H9 (cell line): ENCODE measurements at regions not wholly inside any gene's neighbourhood (a gene's known extent, or its start where the extent isn't known, plus 50 kb on each side); places are given as distances from the start of the nearest gene placed in this dataset.
A peak's percentile ranks its signal among the peaks of the same experiment; 100 is the strongest.

Experiments used
- DNase-seq: peaks from one replicate; pipeline ENCODE4 v3.0.0-alpha.2; 2017
- H2AFZ ChIP-seq: one replicate; pipeline ENCODE4 v1.6.1; 2013; ENCODE audit warnings: mild to moderate bottlenecking, low read length, control low read depth, moderate library complexity
- H2AK5ac ChIP-seq: 2 replicates; pipeline ENCODE4 v1.6.1; 2013; ENCODE audit warnings: low read length, control low read depth, mixed read lengths; ENCODE audit not compliant: insufficient read length
- H2BK120ac ChIP-seq: one replicate; pipeline ENCODE4 v1.6.1; 2013; ENCODE audit warnings: low read depth, mild to moderate bottlenecking, low read length, control low read depth, inconsistent platforms; ENCODE audit not compliant: poor library complexity, severe bottlenecking
- H2BK12ac ChIP-seq: 2 replicates; pipeline ENCODE4 v1.6.1; 2013; ENCODE audit warnings: low read length, control low read depth, mixed read lengths, low read depth; ENCODE audit not compliant: insufficient read length
- H2BK15ac ChIP-seq: 2 replicates; pipeline ENCODE4 v1.6.1; 2013; ENCODE audit warnings: low read depth, low read length, control low read depth
- H2BK20ac ChIP-seq: one replicate; pipeline ENCODE4 v1.6.1; 2013; ENCODE audit warnings: low read depth, mild to moderate bottlenecking, low read length, control low read depth, inconsistent platforms; ENCODE audit not compliant: poor library complexity, severe bottlenecking
- H2BK5ac ChIP-seq: 2 replicates; pipeline ENCODE4 v1.6.1; 2013; ENCODE audit warnings: low read length, control low read depth, mixed read lengths; ENCODE audit not compliant: insufficient read length
- H3K14ac ChIP-seq: 2 replicates; pipeline ENCODE4 v1.6.1; 2013; ENCODE audit warnings: low read length, control low read depth; ENCODE audit not compliant: insufficient read depth
- H3K18ac ChIP-seq: 2 replicates; pipeline ENCODE4 v1.6.1; 2013; ENCODE audit warnings: low read depth, mild to moderate bottlenecking, mixed read lengths, low read length, control low read depth; ENCODE audit not compliant: insufficient read length
- H3K23ac ChIP-seq: 2 replicates; pipeline ENCODE4 v1.6.1; 2013; ENCODE audit warnings: low read length, control low read depth, mixed read lengths, low read depth; ENCODE audit not compliant: insufficient read length
- H3K23me2 ChIP-seq: 2 replicates; pipeline ENCODE4 v1.6.1; 2013; ENCODE audit warnings: low read depth, mild to moderate bottlenecking, mixed read lengths, low read length, control low read depth; ENCODE audit not compliant: insufficient read length, poor library complexity, severe bottlenecking
- H3K27ac ChIP-seq: 2 replicates; pipeline ENCODE4 v1.5.1; 2013; ENCODE audit warnings: low read length, control low read depth, mixed read lengths, low read depth; ENCODE audit not compliant: insufficient read length
- H3K27me3 ChIP-seq: 2 replicates; pipeline ENCODE4 v1.6.1; 2013; ENCODE audit warnings: low read length, control low read depth, inconsistent platforms; ENCODE audit not compliant: insufficient read depth
- H3K4ac ChIP-seq: 2 replicates; pipeline ENCODE4 v1.6.1; 2013; ENCODE audit warnings: low read depth, mild to moderate bottlenecking, control low read depth, inconsistent platforms, low read length, moderate library complexity
- H3K4me1 ChIP-seq: 2 replicates; pipeline ENCODE4 v1.6.1; 2013; ENCODE audit warnings: low read length, control low read depth, inconsistent platforms; ENCODE audit not compliant: insufficient read depth
- H3K4me2 ChIP-seq: 2 replicates; pipeline ENCODE4 v1.6.1; 2013; ENCODE audit warnings: low read length, control low read depth, mixed read lengths; ENCODE audit not compliant: insufficient read length, insufficient read depth
- H3K56ac ChIP-seq: 2 replicates; pipeline ENCODE4 v1.6.1; 2013; ENCODE audit warnings: low read depth, mild to moderate bottlenecking, mixed read lengths, low read length, control low read depth; ENCODE audit not compliant: insufficient read length
- H3K79me1 ChIP-seq: 2 replicates; pipeline ENCODE4 v1.6.1; 2013; ENCODE audit warnings: low read depth, mild to moderate bottlenecking, moderate library complexity, low read length, control low read depth, inconsistent platforms; ENCODE audit not compliant: insufficient read depth, poor library complexity, severe bottlenecking
- H3K79me2 ChIP-seq: 2 replicates; pipeline ENCODE4 v1.6.1; 2013; ENCODE audit warnings: low read length, control low read depth, inconsistent platforms; ENCODE audit not compliant: insufficient read depth
- H3K9ac ChIP-seq: 2 replicates; pipeline ENCODE4 v1.6.1; 2013; ENCODE audit warnings: low read length, control low read depth, mixed read lengths; ENCODE audit not compliant: insufficient read length; ENCODE audit errors: extremely low read depth
- H3K9me3 ChIP-seq: one replicate; pipeline ENCODE4 v1.6.1; 2013; ENCODE audit warnings: low read depth, low read length, inconsistent platforms; ENCODE audit not compliant: control insufficient read depth
- H3T11ph ChIP-seq: one replicate; pipeline ENCODE4 v1.6.1; 2013; ENCODE audit warnings: mild to moderate bottlenecking, low read length, control low read depth, inconsistent platforms
- H4K20me1 ChIP-seq: one replicate; pipeline ENCODE4 v1.6.1; 2013; ENCODE audit not compliant: control insufficient read depth, insufficient read length, insufficient read depth
- H4K5ac ChIP-seq: 2 replicates; pipeline ENCODE4 v1.6.1; 2013; ENCODE audit warnings: low read depth, mild to moderate bottlenecking, mixed read lengths, low read length, control low read depth; ENCODE audit not compliant: insufficient read length
- H4K8ac ChIP-seq: replicated peaks from 2 replicates; pipeline ENCODE4 v1.6.1; 2013; ENCODE audit warnings: low read length, control low read depth, mixed read lengths, low read depth; ENCODE audit not compliant: insufficient read length
- H4K91ac ChIP-seq: 2 replicates; pipeline ENCODE4 v1.6.1; 2013; ENCODE audit warnings: low read depth, mild to moderate bottlenecking, moderate library complexity, mixed read lengths, low read length, control low read depth; ENCODE audit not compliant: insufficient read length
- H3K27ac Mint-ChIP-seq, 3 experiments: 2 replicates in 2 of 3; 3 replicates in 1 of 3; pipeline ENCODE4 v1.8.0; 2020 to 2021; ENCODE audit warnings: mixed read lengths in 3 of 3, mild to moderate bottlenecking in 1 of 3, moderate library complexity in 1 of 3
- H3K27me3 Mint-ChIP-seq: 2 replicates; pipeline ENCODE4 v1.8.0; 2021; ENCODE audit warnings: low read depth, mild to moderate bottlenecking, moderate library complexity, mixed read lengths
- H3K36me3 Mint-ChIP-seq, 3 experiments: 2 replicates in 2 of 3; 3 replicates in 1 of 3; pipeline ENCODE4 v1.8.0; 2020 to 2021; ENCODE audit warnings: low read depth in 3 of 3, mixed read lengths in 3 of 3; ENCODE audit not compliant: insufficient read depth in 1 of 3
- H3K4me1 Mint-ChIP-seq, 2 experiments: 2 replicates each; pipeline ENCODE4 v1.8.0; 2020; ENCODE audit warnings: mixed read lengths in 2 of 2
- H3K4me3 Mint-ChIP-seq, 2 experiments: 2 replicates in 1 of 2; 3 replicates in 1 of 2; pipeline ENCODE4 v1.8.0; 2020 to 2021; ENCODE audit warnings: mild to moderate bottlenecking in 2 of 2, mixed read lengths in 2 of 2, moderate library complexity in 1 of 2
- H3K9me3 Mint-ChIP-seq, 2 experiments: 2 replicates in 1 of 2; 3 replicates in 1 of 2; pipeline ENCODE4 v1.8.0; 2020; ENCODE audit warnings: mild to moderate bottlenecking in 2 of 2, mixed read lengths in 2 of 2, moderate library complexity in 1 of 2
- TF ChIP-seq, protein P1 (sequence below): fragments of 200-600 bp; sonication (generic); conservative IDR thresholded peaks from 3 replicates; pipeline ENCODE4 v1.8.0; 2021; ENCODE audit warnings: antibody characterized with exemption, mild to moderate bottlenecking

DNA sequence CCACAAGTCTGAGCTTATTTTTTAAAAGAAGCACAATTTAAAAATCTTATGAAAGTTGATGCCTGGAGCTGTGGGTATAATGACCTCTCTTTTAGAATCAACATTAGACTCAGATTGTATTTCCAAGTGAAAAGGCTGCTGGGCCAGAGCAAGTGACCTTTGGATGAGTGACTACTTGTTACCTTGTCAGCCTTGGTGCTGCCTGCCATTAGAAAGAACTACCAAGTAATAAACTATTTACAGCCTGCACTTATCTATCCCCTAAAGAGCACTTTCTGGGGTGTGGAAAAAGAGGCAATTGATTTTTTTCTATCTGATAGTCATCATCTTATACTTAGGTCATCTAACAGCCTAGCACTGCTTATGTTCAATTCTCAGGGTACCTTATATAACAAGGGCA is 134.9 kb upstream of the FBXL17 start:
- H3K9me3 ChIP-seq = no peaks in the 10 kb centered on the region
- H3K27ac Mint-ChIP-seq = no peak overlapping the region
- no peak overlapping the region for H3K56ac ChIP-seq
- H3K4ac ChIP-seq = no peak overlapping the region
- H2BK120ac ChIP-seq = no peak overlapping the region
- no peak overlapping the region for H2BK20ac ChIP-seq
- H3K4me3 Mint-ChIP-seq = no peak overlapping the region
- H3T11ph ChIP-seq = no peak overlapping the region
- DNase-seq = no peak
- H4K20me1 ChIP-seq = no peaks in the 10 kb centered on the region
- no peaks in the 10 kb centered on the region for H3K79me2 ChIP-seq
- no peak overlapping the region for H3K27ac ChIP-seq
- TF ChIP-seq, protein P1, sequence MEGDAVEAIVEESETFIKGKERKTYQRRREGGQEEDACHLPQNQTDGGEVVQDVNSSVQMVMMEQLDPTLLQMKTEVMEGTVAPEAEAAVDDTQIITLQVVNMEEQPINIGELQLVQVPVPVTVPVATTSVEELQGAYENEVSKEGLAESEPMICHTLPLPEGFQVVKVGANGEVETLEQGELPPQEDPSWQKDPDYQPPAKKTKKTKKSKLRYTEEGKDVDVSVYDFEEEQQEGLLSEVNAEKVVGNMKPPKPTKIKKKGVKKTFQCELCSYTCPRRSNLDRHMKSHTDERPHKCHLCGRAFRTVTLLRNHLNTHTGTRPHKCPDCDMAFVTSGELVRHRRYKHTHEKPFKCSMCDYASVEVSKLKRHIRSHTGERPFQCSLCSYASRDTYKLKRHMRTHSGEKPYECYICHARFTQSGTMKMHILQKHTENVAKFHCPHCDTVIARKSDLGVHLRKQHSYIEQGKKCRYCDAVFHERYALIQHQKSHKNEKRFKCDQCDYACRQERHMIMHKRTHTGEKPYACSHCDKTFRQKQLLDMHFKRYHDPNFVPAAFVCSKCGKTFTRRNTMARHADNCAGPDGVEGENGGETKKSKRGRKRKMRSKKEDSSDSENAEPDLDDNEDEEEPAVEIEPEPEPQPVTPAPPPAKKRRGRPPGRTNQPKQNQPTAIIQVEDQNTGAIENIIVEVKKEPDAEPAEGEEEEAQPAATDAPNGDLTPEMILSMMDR = no peak
- no peaks in the 10 kb centered on the region for H3K23me2 ChIP-seq
- no peak overlapping the region for H2BK12ac ChIP-seq
- no peak overlapping the region for H3K23ac ChIP-seq
- no peaks in the 10 kb centered on the region for H3K27me3 ChIP-seq
- no peak overlapping the region for H3K18ac ChIP-seq
- H2BK5ac ChIP-seq = no peak overlapping the region
- no peaks in the 10 kb centered on the region for H3K27me3 Mint-ChIP-seq
- H2AFZ ChIP-seq = peak overlapping the region; percentile 29
- no peak overlapping the region for H4K8ac ChIP-seq
- no peak overlapping the region for H3K9ac ChIP-seq
- no peaks in the 10 kb centered on the region for H3K9me3 Mint-ChIP-seq
- no peak overlapping the region for H2BK15ac ChIP-seq
- H4K5ac ChIP-seq = no peak overlapping the region
- H3K4me2 ChIP-seq = no peak overlapping the region
- H3K36me3 Mint-ChIP-seq = no peaks in the 10 kb centered on the region
- H3K14ac ChIP-seq = no peak overlapping the region
- no peak overlapping the region for H4K91ac ChIP-seq
- H3K79me1 ChIP-seq = no peaks in the 10 kb centered on the region
- no peak overlapping the region for H2AK5ac ChIP-seq
- peaks cover 4% of the 10 kb centered on the region; the same call in 1 of the 2 replicates for H3K4me1 ChIP-seq
- H3K4me1 Mint-ChIP-seq = peaks cover 27 to 32% of the 10 kb centered on the region in 2 experiments
